GM06990 (cell line): ENCODE measurements at regions not wholly inside any gene's neighbourhood (a gene's known extent, or its start where the extent isn't known, plus 50 kb on each side); places are given as distances from the start of the nearest gene placed in this dataset.
"Not testable (repeated sequence)": the region's sequence is repeated elsewhere in the genome, so short reads cannot be mapped to it uniquely, and the experiment has no call there.

Experiments used
- DNase-seq: peaks from one replicate; pipeline ENCODE4 v3.0.0-alpha.2; 2011; ENCODE audit not compliant: insufficient read length; ENCODE audit errors: extremely low read depth
- H3K27me3 ChIP-seq: replicated peaks from 2 replicates; pipeline ENCODE4 v1.6.0; 2011; ENCODE audit warnings: low read length; ENCODE audit not compliant: control insufficient read depth, insufficient read depth
- H3K36me3 ChIP-seq: 2 replicates; pipeline ENCODE4 v1.5.1; 2011; ENCODE audit warnings: low read length; ENCODE audit not compliant: control insufficient read depth, insufficient read depth
- H3K4me3 ChIP-seq: replicated peaks from 2 replicates; pipeline ENCODE4 v1.5.1; 2011; ENCODE audit warnings: low read depth, mild to moderate bottlenecking, control low read depth, low read length
- CTCF ChIP-seq: IDR thresholded peaks from 2 replicates; pipeline ENCODE4 v1.5.1; 2011; ENCODE audit warnings: low read length, control low read depth, mild to moderate bottlenecking, inconsistent platforms; ENCODE audit not compliant: insufficient read depth, poor library complexity, severe bottlenecking

- no peak for DNase-seq
- H3K36me3 ChIP-seq, result no peaks in the 10 kb centered on the region
Observed at GRCh38 chr9:106019702-106020101, 325.4 kb downstream of the TMEM38B start.

GRCh38 chr9:106020186-106020585 is 325.8 kb downstream of the TMEM38B start:
- no peak for DNase-seq
- Histone ChIP-seq H3K36me3 (no peaks in the 10 kb centered on the region), H3K4me3 (no peak overlapping the region), H3K27me3 (no peaks in the 10 kb centered on the region)
- TF ChIP-seq CTCF, result no peak

More at GRCh38 chr9:106019702-106020101, 325.4 kb downstream of the TMEM38B start:
- no peak overlapping the region for H3K4me3 ChIP-seq
- H3K27me3 ChIP-seq, result no peaks in the 10 kb centered on the region
- no peak for TF ChIP-seq CTCF

GRCh38 chr9:106023455-106023854 is 329.1 kb downstream of the TMEM38B start:
- no peak for TF ChIP-seq CTCF
- DNase-seq, result peak; percentile 15

GRCh38 chr9:106025453-106025852 is 331.1 kb downstream of the TMEM38B start:
- Histone ChIP-seq H3K4me3 (no peak overlapping the region), H3K27me3 (no peaks in the 10 kb centered on the region), H3K36me3 (no peaks in the 10 kb centered on the region)
- no peak for TF ChIP-seq CTCF
- no peak for DNase-seq

More at GRCh38 chr9:106023455-106023854, 329.1 kb downstream of the TMEM38B start:
- Histone ChIP-seq H3K36me3 (no peaks in the 10 kb centered on the region), H3K4me3 (no peak overlapping the region), H3K27me3 (no peaks in the 10 kb centered on the region)

DNA sequence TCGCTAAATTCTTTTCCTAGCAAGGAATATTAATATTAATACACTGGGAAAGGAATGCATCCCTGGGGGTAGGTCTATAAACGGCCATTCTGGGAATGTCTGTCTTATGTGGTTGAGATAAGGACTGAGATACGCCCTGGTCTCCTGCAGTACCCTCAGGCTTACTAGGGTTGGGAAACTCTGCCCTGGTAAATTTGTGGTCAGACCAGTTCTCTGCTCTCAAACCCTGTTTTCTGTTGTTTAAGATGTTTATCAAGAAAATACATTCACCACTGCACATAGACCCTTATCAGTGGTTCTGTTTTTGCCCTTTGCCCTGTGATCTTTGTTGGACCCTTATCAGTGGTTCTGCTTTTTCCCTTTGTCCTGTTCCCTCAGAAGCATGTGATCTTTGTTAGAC is 335.8 kb downstream of the TMEM38B start:
- H3K27me3 ChIP-seq, H3K36me3 ChIP-seq, H3K4me3 ChIP-seq, DNase-seq: not testable (repeated sequence)

- DNase-seq, result no peak
- Histone ChIP-seq H3K4me3 (no peak overlapping the region), H3K27me3 (no peaks in the 10 kb centered on the region), H3K36me3 (no peaks in the 10 kb centered on the region)
- no peak for TF ChIP-seq CTCF
Observed at GRCh38 chr9:106032978-106033377, 338.6 kb downstream of the TMEM38B start.
